LNCAP (cell line): ENCODE measurements at regions not wholly inside any gene's neighbourhood (a gene's known extent, or its start where the extent isn't known, plus 50 kb on each side); places are given as distances from the start of the nearest gene placed in this dataset.

ENCODE experiments used
- CTCF ChIP-seq: fragments of 450-650 bp; IDR thresholded peaks from 2 replicates; pipeline ENCODE4 v1.5.1; 2017; ENCODE audit warnings: mild to moderate bottlenecking

GRCh38 chr12:30400349-30400748, 295.3 kb downstream of the IPO8 start:
- TF ChIP-seq CTCF, result no peak

GRCh38 chr12:30399859-30400258, 295.8 kb downstream of the IPO8 start:
- TF ChIP-seq CTCF, result no peak

GRCh38 chr12:30396576-30396975, 299.1 kb downstream of the IPO8 start:
- no peak for TF ChIP-seq CTCF

GRCh38 chr12:30395190-30395589, 300.5 kb downstream of the IPO8 start:
- TF ChIP-seq CTCF, result no peak

GRCh38 chr12:30391766-30392366, 303.8 kb downstream of the IPO8 start:
- no peak for TF ChIP-seq CTCF

- no peak for TF ChIP-seq CTCF
Measured at GRCh38 chr12:30385706-30386105, 310.0 kb downstream of the IPO8 start.

- no peak for TF ChIP-seq CTCF
Measured at GRCh38 chr12:30384976-30385375, 310.7 kb downstream of the IPO8 start.

- TF ChIP-seq CTCF, result no peak
Measured at GRCh38 chr12:30378307-30378706, 317.4 kb downstream of the IPO8 start.
